ENCODE measurements at regions not wholly inside any gene's neighbourhood (a gene's known extent, or its start where the extent isn't known, plus 50 kb on each side); places are given as distances from the start of the nearest gene placed in this dataset.

- TF ChIP-seq CTCF (IDR thresholded peaks at IDR 0.05), result no peak
- Histone ChIP-seq H3K27ac (no peak overlapping the region), H3K4me3 (no peak overlapping the region), H3K36me3 (no peaks in the 10 kb centered on the region), H3K27me3 (no peaks in the 10 kb centered on the region), H3K4me1 (no peaks in the 10 kb centered on the region), H3K9me3 (no peaks in the 10 kb centered on the region)
- ATAC-seq (no peak), DNase-seq (no peak)
- intact Hi-C loops (cut with DNase I), result no loop called here
Measured at GRCh38 chr17:33475594-33475993, 182.5 kb upstream of the ASIC2 start.

DNA sequence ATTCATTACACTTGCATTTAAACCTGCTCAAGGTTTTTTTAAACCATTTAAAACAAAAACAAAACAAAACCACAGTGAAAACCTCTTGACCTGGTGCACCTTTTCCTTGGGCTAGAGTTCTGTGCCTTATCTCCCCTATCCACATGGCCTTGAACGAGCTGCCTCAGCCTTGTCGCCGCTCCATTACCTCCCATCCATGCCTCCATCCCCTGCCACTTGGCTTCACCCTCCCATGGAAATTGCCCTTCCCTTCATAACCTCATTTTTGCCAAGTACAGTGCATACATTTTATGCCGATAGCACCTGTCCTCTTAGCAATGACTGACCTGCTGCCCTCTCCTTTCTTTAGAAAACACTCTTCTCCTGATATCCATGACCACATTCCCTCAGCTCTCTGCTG, 188.6 kb upstream of the ASIC2 start:
- DNase-seq, result no peak
- no peaks in the 10 kb centered on the region for H3K27me3 ChIP-seq
- no peaks in the 10 kb centered on the region for H3K4me1 ChIP-seq
- H3K9me3 ChIP-seq, result no peaks in the 10 kb centered on the region
- no peaks in the 10 kb centered on the region for H3K36me3 ChIP-seq
- no peak for TF ChIP-seq CTCF (IDR thresholded peaks at IDR 0.05)
- H3K27ac ChIP-seq, result no peak overlapping the region
- no peak for ATAC-seq
- H3K4me3 ChIP-seq, result no peak overlapping the region
- intact Hi-C loops (cut with DNase I), result no loop called here

GRCh38 chr17:33482636-33483035, 189.5 kb upstream of the ASIC2 start:
- Histone ChIP-seq H3K4me1 (no peaks in the 10 kb centered on the region), H3K9me3 (no peaks in the 10 kb centered on the region), H3K36me3 (no peaks in the 10 kb centered on the region), H3K27me3 (no peaks in the 10 kb centered on the region), H3K27ac (no peak overlapping the region), H3K4me3 (no peak overlapping the region)
- no peak for ATAC-seq
- no peak for DNase-seq
- TF ChIP-seq CTCF (IDR thresholded peaks at IDR 0.05), result no peak
- intact Hi-C loops (cut with DNase I), result no loop called here

DNA sequence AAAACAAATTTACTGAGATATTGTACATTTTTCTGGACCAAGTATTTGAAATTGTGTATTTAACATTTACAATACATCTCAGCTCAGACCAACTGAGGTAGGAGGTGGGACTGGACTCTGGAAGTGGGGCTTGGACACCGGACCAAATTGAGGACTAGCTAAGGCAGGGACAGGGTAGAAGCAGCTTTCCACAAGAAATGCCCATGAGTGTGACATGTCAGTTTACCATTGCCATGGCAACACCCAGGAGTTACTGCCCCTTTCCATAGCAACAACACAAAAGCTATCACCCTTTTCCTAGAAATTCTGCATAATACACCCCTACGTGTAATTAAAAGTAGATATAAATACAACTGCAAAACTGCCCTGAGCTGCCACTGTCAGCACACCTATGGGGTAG, 191.5 kb upstream of the ASIC2 start:
- DNase-seq, result no peak
- Histone ChIP-seq H3K9me3 (no peaks in the 10 kb centered on the region), H3K36me3 (no peaks in the 10 kb centered on the region), H3K27ac (no peak overlapping the region), H3K4me1 (no peaks in the 10 kb centered on the region), H3K4me3 (no peak overlapping the region), H3K27me3 (no peaks in the 10 kb centered on the region)
- intact Hi-C loops (cut with DNase I), result no loop called here
- TF ChIP-seq CTCF (IDR thresholded peaks at IDR 0.05), result no peak
- ATAC-seq, result no peak

DNA sequence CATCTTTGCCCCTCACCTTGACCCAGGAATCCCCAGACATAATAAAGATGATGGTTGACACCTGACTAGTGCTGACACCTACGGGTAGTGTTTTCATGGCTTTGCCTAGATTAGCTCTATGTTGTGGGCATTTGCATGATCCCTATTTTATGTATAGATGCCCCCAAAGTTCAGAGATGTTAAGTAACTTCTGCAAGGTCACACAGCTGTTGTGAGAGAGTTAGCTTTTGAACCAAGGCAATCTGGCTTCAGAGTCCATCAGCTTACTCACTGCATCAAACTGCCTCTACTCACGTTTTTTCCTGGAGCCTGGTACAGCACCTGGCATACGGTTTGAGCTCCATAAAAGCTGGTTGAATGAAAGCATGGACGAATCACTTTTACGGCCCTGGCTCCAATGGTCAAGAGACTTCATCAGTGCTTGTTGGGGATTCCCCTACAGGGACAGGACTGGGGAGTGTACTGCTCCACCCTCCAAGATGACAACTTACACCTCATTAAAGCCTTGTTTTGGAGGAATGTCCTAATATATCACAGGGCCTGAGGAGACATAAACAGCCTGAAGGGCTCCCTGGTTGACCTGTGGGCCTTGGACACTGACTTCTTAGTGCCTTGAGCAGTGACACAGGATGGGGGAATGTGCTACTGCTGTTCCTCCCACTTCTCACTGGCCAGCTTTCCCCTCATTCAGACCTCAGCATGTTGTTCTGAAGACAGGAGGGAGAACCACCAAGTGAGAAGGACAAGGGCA, 193.2 kb upstream of the ASIC2 start:
- ATAC-seq (peak; percentile 58), DNase-seq (no peak)
- no peaks in the 10 kb centered on the region for H3K4me1 ChIP-seq
- no peak overlapping the region for H3K27ac ChIP-seq
- H3K27me3 ChIP-seq, result no peaks in the 10 kb centered on the region
- no peak overlapping the region for H3K4me3 ChIP-seq
- H3K9me3 ChIP-seq, result no peaks in the 10 kb centered on the region
- H3K36me3 ChIP-seq, result no peaks in the 10 kb centered on the region
- intact Hi-C loops (cut with DNase I), result no loop called here
- no peak for TF ChIP-seq CTCF (IDR thresholded peaks at IDR 0.05)

All from upper lobe of right lung (tissue), 1 donor.